PC-9 (cell line): ENCODE measurements at regions not wholly inside any gene's neighbourhood (a gene's known extent, or its start where the extent isn't known, plus 50 kb on each side); places are given as distances from the start of the nearest gene placed in this dataset.

ENCODE experiments used
- BruUV-seq: library from RNA; stranded (reverse); fragments of 400-500 nt; replicated peaks from 2 replicates; lab custom pipeline; 2021; lab: Mats Ljungman, UMichigan
- CTCF ChIA-PET: fragments of 300-600 bp; sonication (Branson Sonifier 250); formaldehyde crosslinking; loops from one replicate; lab custom pipeline; 2022; ENCODE audit warnings: antibody characterized with exemption; lab: Charles Lee
- POLR2A ChIA-PET: fragments of 300-600 bp; sonication (Branson Sonifier 250); formaldehyde crosslinking; loops from one replicate; lab custom pipeline; 2022; ENCODE audit warnings: antibody characterized with exemption; ENCODE audit not compliant: unreplicated experiment; lab: Charles Lee
- DNase-seq, 2 experiments: peaks; one replicate each; pipeline versions ENCODE4 v3.0.0 to v3.0.0-alpha.2; 2015 to 2022; ENCODE audit warnings: mixed read lengths in 1 of 2
- H2AFZ ChIP-seq: fragments of 200-600 bp; sonication (generic); 2 replicates; pipeline ENCODE4 v1.8.1; 2017; ENCODE audit warnings: antibody characterized with exemption
- H3F3A ChIP-seq: fragments of 200-600 bp; sonication (generic); 2 replicates; pipeline ENCODE4 v1.8.1; 2017; ENCODE audit warnings: antibody characterized with exemption, mild to moderate bottlenecking, low read depth; ENCODE audit not compliant: insufficient read depth
- H3K27ac ChIP-seq: fragments of 200-600 bp; sonication (generic); 2 replicates; pipeline ENCODE4 v1.6.1; 2016; ENCODE audit warnings: mixed run types
- H3K27me3 ChIP-seq: fragments of 200-600 bp; sonication (generic); 2 replicates; pipeline ENCODE4 v1.6.1; 2016; ENCODE audit warnings: low read depth, mixed run types; ENCODE audit not compliant: insufficient read depth
- H3K36me3 ChIP-seq: fragments of 200-600 bp; sonication (generic); 2 replicates; pipeline ENCODE4 v1.6.1; 2016; ENCODE audit warnings: low read depth, mixed run types
- H3K4me1 ChIP-seq: fragments of 200-600 bp; sonication (generic); replicated peaks from 2 replicates; pipeline ENCODE4 v1.6.1; 2016; ENCODE audit warnings: mixed run types; ENCODE audit not compliant: insufficient read depth
- H3K4me2 ChIP-seq: fragments of 200-600 bp; sonication (generic); 2 replicates; pipeline ENCODE4 v1.6.1; 2017; ENCODE audit warnings: mixed run types
- H3K4me3 ChIP-seq: fragments of 200-600 bp; sonication (generic); 2 replicates; pipeline ENCODE4 v1.6.1; 2016; ENCODE audit warnings: mixed run types
- H3K79me2 ChIP-seq: fragments of 200-600 bp; sonication (generic); 2 replicates; pipeline ENCODE4 v1.6.1; 2017; ENCODE audit warnings: low read depth, mixed run types
- H3K9me2 ChIP-seq: fragments of 200-600 bp; sonication (generic); 2 replicates; pipeline ENCODE4 v1.8.1; 2017; ENCODE audit warnings: mild to moderate bottlenecking; ENCODE audit not compliant: insufficient read depth
- H3K9me3 ChIP-seq: fragments of 200-600 bp; sonication (generic); 2 replicates; pipeline ENCODE4 v1.8.1; 2016; ENCODE audit warnings: low read depth; ENCODE audit not compliant: insufficient read depth
- H4K20me1 ChIP-seq: fragments of 200-600 bp; sonication (generic); 2 replicates; pipeline ENCODE4 v1.8.1; 2017; ENCODE audit not compliant: insufficient read depth
- CTCF ChIP-seq: fragments of 200-600 bp; sonication (generic); conservative IDR thresholded peaks from 2 replicates; pipeline ENCODE4 v1.6.1; 2017; ENCODE audit warnings: mixed run types, antibody characterized with exemption, mild to moderate bottlenecking, moderate library complexity
- EZH2 ChIP-seq: fragments of 200-600 bp; sonication (generic); IDR thresholded peaks from 2 replicates; pipeline ENCODE4 v1.8.0; 2017; ENCODE audit warnings: antibody characterized with exemption, low read depth
- intact Hi-C: fragments of 100-400 bp; cut with micrococcal nuclease; formaldehyde crosslinking; loops from one replicate; pipeline ENCODE4 v1.10.0; 2022; ENCODE audit not compliant: unreplicated experiment

- no peaks in the 10 kb centered on the region for H3K4me1 ChIP-seq
- H3K4me2 ChIP-seq: no peak overlapping the region
- ChIA-PET CTCF (no interaction called here), POLR2A (no interaction called here)
- BruUV-seq: no TSS peak
- intact Hi-C loops: no loop called here
- no peaks in the 10 kb centered on the region for H3K27me3 ChIP-seq
- H2AFZ ChIP-seq: no peak overlapping the region
- no peaks in the 10 kb centered on the region for H3K36me3 ChIP-seq
- no peak overlapping the region for H3K27ac ChIP-seq
- DNase-seq: no peak
- TF ChIP-seq CTCF: no peak
- no peak for TF ChIP-seq EZH2
- no peak overlapping the region for H3K4me3 ChIP-seq
- H3K9me3 ChIP-seq: no peaks in the 10 kb centered on the region
- H3K79me2 ChIP-seq: no peaks in the 10 kb centered on the region
- 0 out of 2 replicates have a peak, but pooled peaks cover 4% of the 10 kb centered on the region for H4K20me1 ChIP-seq
- H3F3A ChIP-seq: no peaks in the 10 kb centered on the region
- H3K9me2 ChIP-seq: no peaks in the 10 kb centered on the region
Measured at GRCh38 chr12:107976331-107976730, 152.8 kb upstream of the WSCD2 start.

- Histone ChIP-seq H3K79me2 (no peaks in the 10 kb centered on the region), H3K4me3 (no peak overlapping the region), H2AFZ (no peak overlapping the region), H3K4me1 (no peaks in the 10 kb centered on the region), H3K9me2 (no peaks in the 10 kb centered on the region), H3K36me3 (no peaks in the 10 kb centered on the region), H3K9me3 (no peaks in the 10 kb centered on the region), H4K20me1 (0 out of 2 replicates have a peak, but pooled peaks cover 4% of the 10 kb centered on the region), H3K27ac (no peak overlapping the region), H3K4me2 (no peak overlapping the region), H3F3A (no peaks in the 10 kb centered on the region), H3K27me3 (no peaks in the 10 kb centered on the region)
- DNase-seq: no peak
- intact Hi-C loops: no loop called here
- no TSS peak for BruUV-seq
- POLR2A ChIA-PET: no interaction called here
- TF ChIP-seq CTCF (no peak), EZH2 (no peak)
- CTCF ChIA-PET: no interaction called here
Measured at GRCh38 chr12:107978201-107978600, 150.9 kb upstream of the WSCD2 start.

DNA sequence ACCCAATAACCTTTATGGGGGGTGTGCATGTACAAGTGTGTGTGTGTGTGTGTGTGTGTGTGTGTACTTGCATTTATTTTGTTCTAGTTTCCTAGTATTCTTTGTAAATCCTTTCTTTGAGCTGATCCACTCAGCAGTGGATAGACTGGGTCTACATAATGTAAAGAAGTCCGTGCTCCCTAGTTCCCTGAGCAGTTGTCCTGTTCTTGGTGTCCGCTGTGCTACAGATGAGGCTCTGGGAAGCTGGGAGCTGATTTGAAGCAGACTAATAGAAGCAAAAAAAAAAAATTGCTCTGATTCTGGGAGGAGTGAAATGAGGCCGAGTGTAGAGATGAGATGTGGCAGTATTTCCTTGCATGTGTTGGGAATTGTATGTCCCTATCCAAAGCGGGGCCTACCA lies 150.4 kb upstream of the WSCD2 start:
- Histone ChIP-seq H3K79me2 (no peaks in the 10 kb centered on the region), H3K4me1 (no peaks in the 10 kb centered on the region), H3K4me2 (no peak overlapping the region), H3F3A (no peaks in the 10 kb centered on the region), H3K4me3 (no peak overlapping the region), H4K20me1 (0 out of 2 replicates have a peak, but pooled peaks cover 4% of the 10 kb centered on the region), H3K9me2 (no peaks in the 10 kb centered on the region), H3K9me3 (no peaks in the 10 kb centered on the region), H2AFZ (no peak overlapping the region), H3K36me3 (no peaks in the 10 kb centered on the region), H3K27ac (no peak overlapping the region), H3K27me3 (no peaks in the 10 kb centered on the region)
- no peak for DNase-seq
- BruUV-seq: no TSS peak
- TF ChIP-seq EZH2 (no peak), CTCF (no peak)
- POLR2A ChIA-PET: no interaction called here
- intact Hi-C loops: no loop called here
- CTCF ChIA-PET: no interaction called here
